Astrocyte of the cerebellum (primary cell): ENCODE measurements at regions not wholly inside any gene's neighbourhood (a gene's known extent, or its start where the extent isn't known, plus 50 kb on each side); places are given as distances from the start of the nearest gene placed in this dataset.

Experiments used
- DNase-seq: peaks from one replicate; pipeline ENCODE4 v3.0.0-alpha.2; 2011; ENCODE audit warnings: low read depth
- H3K4me3 ChIP-seq: 2 replicates; pipeline ENCODE4 v1.5.1; 2011; ENCODE audit warnings: mild to moderate bottlenecking, low read depth, low read length, moderate library complexity
- in situ Hi-C: cut with HindIII; loops from 2 replicates; pipeline ENCODE4 v1.10.0; 2017; ENCODE audit warnings: low sequenced_read_pairs
- TF ChIP-seq, protein P1 (sequence below): IDR thresholded peaks from 2 replicates; pipeline ENCODE4 v1.5.1; 2012; ENCODE audit warnings: low read length, low read depth, moderate library complexity, mild to moderate bottlenecking; ENCODE audit errors: missing control alignments

DNA sequence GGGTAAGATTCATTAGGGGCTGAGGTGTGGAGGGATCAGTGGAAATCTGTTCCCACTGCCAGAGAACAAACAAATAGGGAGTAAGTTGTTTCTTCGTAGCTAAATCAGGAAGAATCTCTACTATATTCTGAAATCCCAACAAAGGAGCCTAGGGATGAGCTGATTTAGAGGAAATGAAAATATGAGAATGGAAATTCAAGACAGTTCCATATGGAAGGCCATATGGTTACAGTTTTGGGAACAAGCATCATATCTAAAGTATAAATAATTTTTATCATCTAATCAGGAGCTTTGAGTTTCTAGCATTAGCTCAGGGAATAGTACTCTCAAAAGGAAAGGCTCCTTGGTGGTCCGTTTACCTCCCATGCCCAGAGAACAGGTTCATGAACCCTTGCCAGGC is 218.2 kb downstream of the AASDH start:
- TF ChIP-seq, protein P1, sequence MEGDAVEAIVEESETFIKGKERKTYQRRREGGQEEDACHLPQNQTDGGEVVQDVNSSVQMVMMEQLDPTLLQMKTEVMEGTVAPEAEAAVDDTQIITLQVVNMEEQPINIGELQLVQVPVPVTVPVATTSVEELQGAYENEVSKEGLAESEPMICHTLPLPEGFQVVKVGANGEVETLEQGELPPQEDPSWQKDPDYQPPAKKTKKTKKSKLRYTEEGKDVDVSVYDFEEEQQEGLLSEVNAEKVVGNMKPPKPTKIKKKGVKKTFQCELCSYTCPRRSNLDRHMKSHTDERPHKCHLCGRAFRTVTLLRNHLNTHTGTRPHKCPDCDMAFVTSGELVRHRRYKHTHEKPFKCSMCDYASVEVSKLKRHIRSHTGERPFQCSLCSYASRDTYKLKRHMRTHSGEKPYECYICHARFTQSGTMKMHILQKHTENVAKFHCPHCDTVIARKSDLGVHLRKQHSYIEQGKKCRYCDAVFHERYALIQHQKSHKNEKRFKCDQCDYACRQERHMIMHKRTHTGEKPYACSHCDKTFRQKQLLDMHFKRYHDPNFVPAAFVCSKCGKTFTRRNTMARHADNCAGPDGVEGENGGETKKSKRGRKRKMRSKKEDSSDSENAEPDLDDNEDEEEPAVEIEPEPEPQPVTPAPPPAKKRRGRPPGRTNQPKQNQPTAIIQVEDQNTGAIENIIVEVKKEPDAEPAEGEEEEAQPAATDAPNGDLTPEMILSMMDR: no peak
- in situ Hi-C loops: no loop called here
- no peak overlapping the region for H3K4me3 ChIP-seq
- DNase-seq: no peak

DNA sequence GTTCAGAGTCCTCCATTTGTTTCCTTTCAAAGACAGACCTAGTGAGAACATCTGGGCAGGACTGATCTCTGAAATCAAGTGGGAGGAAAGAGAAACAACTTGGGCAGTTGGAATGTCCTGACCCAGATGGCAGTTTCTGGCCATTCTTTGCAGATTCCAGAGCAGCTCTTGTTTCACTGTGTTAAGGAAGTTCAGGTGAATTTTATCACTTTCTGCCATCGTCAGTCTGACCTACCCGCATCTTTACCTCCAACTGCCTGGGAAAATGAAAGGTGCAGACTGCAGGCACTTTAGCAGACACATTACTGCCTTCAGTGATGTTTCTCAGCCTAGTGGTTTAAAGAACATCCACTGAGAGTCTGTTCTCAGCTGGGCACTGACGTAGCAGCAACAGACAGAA is 216.2 kb downstream of the CEP135 start:
- in situ Hi-C loops: no loop called here
- H3K4me3 ChIP-seq: no peak overlapping the region
- DNase-seq: no peak
- TF ChIP-seq, protein P1: no peak

DNA sequence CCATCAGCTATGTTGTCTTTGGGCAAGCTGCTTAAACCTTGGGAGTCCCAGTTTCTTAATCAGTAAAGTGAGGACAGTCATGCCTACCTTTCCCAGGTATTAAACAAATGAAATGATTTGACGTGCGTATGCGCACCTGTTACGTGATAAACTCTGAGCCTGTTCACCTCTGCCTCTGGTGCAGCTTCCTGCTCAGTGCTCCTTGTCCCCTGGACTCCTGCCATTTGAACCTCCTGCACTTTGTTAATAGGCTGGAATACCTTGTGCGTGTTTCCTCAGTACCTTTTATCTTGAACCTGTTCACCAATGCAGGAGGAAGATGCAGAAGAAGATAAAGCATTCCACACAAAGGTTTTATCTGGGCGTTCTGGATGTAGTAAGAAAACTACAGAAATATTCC is 211.9 kb downstream of the CEP135 start:
- in situ Hi-C loops: no loop called here
- no peak for DNase-seq
- no peak overlapping the region for H3K4me3 ChIP-seq
- TF ChIP-seq, protein P1: no peak

DNA sequence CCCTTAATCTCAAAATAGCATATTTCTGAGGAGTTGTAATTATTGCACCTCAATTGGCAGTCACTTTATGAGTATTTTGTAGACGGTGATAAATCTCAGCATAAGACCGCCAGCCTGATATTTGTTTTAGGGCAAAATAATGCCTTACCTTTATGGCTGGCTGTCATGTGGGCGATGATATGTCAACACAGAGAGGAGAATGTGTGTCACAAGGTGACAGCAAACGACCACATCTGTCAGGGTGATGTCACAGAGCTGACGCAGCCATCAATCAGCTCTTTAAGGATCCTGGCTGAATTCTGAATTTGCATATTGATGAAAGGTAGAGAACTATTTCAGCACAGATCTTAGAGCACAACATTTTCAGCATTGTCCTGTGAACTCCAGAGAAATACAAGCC is 209.7 kb downstream of the CEP135 start:
- in situ Hi-C loops: no loop called here
- TF ChIP-seq, protein P1: no peak
- no peak for DNase-seq
- no peak overlapping the region for H3K4me3 ChIP-seq

DNA sequence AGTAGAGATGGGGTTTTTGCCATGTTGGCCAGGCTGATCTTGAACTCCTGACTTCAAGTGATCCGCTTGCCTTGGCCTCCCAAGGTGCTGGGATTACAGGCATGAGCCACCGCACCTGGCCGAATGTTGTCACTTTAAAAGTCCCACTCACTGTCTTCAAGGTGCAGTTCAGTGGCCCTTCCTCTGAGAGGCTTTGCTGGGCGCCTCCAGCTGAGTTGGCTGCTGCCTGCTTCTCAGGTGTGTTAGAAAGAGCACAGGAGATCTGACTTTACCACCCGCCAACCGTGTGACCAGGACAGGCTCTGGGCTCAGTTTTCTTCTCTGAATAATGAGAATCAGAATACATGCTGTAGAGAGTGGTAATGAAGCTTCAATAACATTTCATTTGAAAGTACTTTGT is 207.4 kb downstream of the CEP135 start:
- no peak for DNase-seq
- TF ChIP-seq, protein P1: no peak
- in situ Hi-C loops: no loop called here
- no peak overlapping the region for H3K4me3 ChIP-seq

DNA sequence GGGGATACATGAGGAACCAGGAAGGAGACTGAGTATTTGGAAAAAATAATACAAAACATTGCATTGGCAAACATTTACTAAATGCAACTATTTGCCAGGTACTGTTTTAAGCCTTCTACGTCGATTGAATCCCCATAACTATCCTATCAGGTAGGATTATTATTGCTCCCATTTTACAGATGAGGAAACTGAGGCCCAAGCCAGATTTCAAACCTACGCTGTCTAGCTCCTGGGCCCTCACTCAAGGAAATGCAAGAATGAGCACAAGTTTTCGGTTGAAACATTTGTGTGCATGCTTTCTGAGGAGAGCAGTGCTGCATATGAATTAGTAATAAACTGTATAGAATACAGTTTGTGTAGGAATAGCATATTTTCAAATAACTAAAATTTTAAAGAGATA is 206.7 kb downstream of the CEP135 start:
- no peak overlapping the region for H3K4me3 ChIP-seq
- in situ Hi-C loops: no loop called here
- TF ChIP-seq, protein P1: no peak
- no peak for DNase-seq

DNA sequence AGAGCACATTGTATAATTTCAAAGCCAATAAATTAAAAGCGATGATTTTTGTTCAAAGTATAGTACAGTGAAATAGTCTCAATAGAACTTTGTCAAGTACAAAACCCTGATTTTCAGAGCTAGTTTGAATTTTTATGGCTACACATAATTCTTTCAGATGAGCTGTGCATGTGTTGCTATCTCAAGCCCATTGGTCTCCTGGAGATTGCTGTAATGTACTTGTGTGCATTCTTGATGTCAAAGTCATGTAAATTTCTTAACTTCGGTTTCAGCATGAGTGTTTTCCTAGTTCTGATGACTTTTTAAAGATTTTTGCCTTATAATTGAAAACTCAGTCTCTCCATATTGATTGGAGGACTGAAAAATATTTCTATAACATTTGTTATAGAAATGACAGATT is 200.8 kb downstream of the CEP135 start:
- TF ChIP-seq, protein P1: no peak
- DNase-seq: no peak
- H3K4me3 ChIP-seq: no peak overlapping the region
- in situ Hi-C loops: no loop called here
